ENCODE measurements at regions not wholly inside any gene's neighbourhood (a gene's known extent, or its start where the extent isn't known, plus 50 kb on each side); places are given as distances from the start of the nearest gene placed in this dataset.

DNA sequence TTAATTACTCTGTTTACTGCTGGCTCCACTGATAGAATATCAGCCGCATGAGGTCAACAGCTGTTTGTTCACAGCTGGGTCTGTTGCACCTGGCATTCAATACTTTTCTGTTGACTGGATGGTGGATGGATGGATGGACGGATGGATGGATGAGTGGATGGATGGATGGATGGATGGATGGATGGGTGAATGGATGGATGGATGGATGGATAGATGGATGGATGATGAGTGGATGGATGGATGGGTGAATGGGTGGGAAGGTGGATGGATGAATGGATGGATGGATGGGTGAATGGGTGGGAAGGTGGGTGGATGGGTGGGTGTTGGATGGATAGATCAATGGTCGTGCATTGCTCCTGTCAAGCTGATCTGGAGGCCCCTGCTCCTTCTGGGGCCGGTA, 422.2 kb upstream of the SULF2 start:
- TF ChIP-seq, protein P1, sequence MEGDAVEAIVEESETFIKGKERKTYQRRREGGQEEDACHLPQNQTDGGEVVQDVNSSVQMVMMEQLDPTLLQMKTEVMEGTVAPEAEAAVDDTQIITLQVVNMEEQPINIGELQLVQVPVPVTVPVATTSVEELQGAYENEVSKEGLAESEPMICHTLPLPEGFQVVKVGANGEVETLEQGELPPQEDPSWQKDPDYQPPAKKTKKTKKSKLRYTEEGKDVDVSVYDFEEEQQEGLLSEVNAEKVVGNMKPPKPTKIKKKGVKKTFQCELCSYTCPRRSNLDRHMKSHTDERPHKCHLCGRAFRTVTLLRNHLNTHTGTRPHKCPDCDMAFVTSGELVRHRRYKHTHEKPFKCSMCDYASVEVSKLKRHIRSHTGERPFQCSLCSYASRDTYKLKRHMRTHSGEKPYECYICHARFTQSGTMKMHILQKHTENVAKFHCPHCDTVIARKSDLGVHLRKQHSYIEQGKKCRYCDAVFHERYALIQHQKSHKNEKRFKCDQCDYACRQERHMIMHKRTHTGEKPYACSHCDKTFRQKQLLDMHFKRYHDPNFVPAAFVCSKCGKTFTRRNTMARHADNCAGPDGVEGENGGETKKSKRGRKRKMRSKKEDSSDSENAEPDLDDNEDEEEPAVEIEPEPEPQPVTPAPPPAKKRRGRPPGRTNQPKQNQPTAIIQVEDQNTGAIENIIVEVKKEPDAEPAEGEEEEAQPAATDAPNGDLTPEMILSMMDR (IDR thresholded peaks at IDR 0.05): no peak
- no peak for TF ChIP-seq EZH2phosphoT487 (IDR thresholded peaks at IDR 0.05)
- no peak for TF ChIP-seq EZH2 (IDR thresholded peaks at IDR 0.05)
